ENCODE measurements at regions not wholly inside any gene's neighbourhood (a gene's known extent, or its start where the extent isn't known, plus 50 kb on each side); places are given as distances from the start of the nearest gene placed in this dataset.

GRCh38 chr5:108531367-108532128, 149.7 kb upstream of the FBXL17 start:
- H3K36me3 ChIP-seq (ENCODE audit: control insufficient read depth in 2 of 2, extremely low read depth in 1 of 2, insufficient read depth in 2 of 2, low read length in 2 of 2) = no peaks in the 10 kb centered on the region
- no peaks in the 10 kb centered on the region for H3K27me3 ChIP-seq (ENCODE audit: control insufficient read depth in 2 of 2, insufficient read depth in 2 of 2, low read length in 2 of 2)
- no peak for FAIRE-seq
- BruUV-seq (replicated peaks) = no TSS peak
- H3K79me2 ChIP-seq (ENCODE audit: control insufficient read depth, insufficient read depth, low read length) = no peaks in the 10 kb centered on the region
- no peak for DNase-seq (ENCODE audit: low read depth, low spot score)
- POLR2A ChIA-PET = no interaction called here
- no peak overlapping the region for H2AFZ ChIP-seq (ENCODE audit: low read depth, low read length)
- dilution Hi-C loops (cut with MboI; ENCODE audit: extremely low pct_ligation_motif_present, low sequenced_read_pairs) (no loop called here), intact Hi-C loops (cut with micrococcal nuclease) (no loop called here)
- H4K20me1 ChIP-seq (replicated peaks; ENCODE audit: control insufficient read depth, extremely low read depth, insufficient read depth, low read length) = no peaks in the 10 kb centered on the region
- H3K4me2 ChIP-seq (ENCODE audit: insufficient read depth, low read length) = no peak overlapping the region
- H3K27ac ChIP-seq (ENCODE audit: insufficient read depth, low read depth, low read length) = no peak overlapping the region
- no peak overlapping the region for H3K9ac ChIP-seq (replicated peaks; ENCODE audit: extremely low read depth, insufficient read depth, low read length)
- CTCF ChIA-PET = no interaction called here
- H3K4me3 ChIP-seq (replicated peaks in 1 of 3; ENCODE audit: insufficient read depth in 1 of 3, low read depth in 1 of 3, low read length in 3 of 3) = no peak overlapping the region
- H3K9me1 ChIP-seq (replicated peaks; ENCODE audit: control insufficient read depth, extremely low read depth, insufficient read depth, low read length) = no peaks in the 10 kb centered on the region
- H3K9me3 ChIP-seq (replicated peaks; ENCODE audit: control insufficient read depth, insufficient read depth, low read length) = no peaks in the 10 kb centered on the region
- no peak for TF ChIP-seq POLR2AphosphoS5 (IDR thresholded peaks at IDR 0.05; ENCODE audit: insufficient read depth, low read depth, low read length)
- TF ChIP-seq EZH2 (IDR thresholded peaks at IDR 0.05; ENCODE audit: borderline replicate concordance, low read depth, low read length, severe bottlenecking) = no peak
- TF ChIP-seq GATA2 (IDR thresholded peaks at IDR 0.05; ENCODE audit: insufficient read depth, insufficient read length, low read depth, low read length) = no peak
- TF ChIP-seq, protein P1, sequence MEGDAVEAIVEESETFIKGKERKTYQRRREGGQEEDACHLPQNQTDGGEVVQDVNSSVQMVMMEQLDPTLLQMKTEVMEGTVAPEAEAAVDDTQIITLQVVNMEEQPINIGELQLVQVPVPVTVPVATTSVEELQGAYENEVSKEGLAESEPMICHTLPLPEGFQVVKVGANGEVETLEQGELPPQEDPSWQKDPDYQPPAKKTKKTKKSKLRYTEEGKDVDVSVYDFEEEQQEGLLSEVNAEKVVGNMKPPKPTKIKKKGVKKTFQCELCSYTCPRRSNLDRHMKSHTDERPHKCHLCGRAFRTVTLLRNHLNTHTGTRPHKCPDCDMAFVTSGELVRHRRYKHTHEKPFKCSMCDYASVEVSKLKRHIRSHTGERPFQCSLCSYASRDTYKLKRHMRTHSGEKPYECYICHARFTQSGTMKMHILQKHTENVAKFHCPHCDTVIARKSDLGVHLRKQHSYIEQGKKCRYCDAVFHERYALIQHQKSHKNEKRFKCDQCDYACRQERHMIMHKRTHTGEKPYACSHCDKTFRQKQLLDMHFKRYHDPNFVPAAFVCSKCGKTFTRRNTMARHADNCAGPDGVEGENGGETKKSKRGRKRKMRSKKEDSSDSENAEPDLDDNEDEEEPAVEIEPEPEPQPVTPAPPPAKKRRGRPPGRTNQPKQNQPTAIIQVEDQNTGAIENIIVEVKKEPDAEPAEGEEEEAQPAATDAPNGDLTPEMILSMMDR (IDR thresholded peaks at IDR 0.05; ENCODE audit: extremely low read depth in 1 of 2, insufficient read depth in 1 of 2, low read depth in 1 of 2, low read length in 2 of 2) = no peak
- no peak for TF ChIP-seq POLR2A (IDR thresholded peaks at IDR 0.05; ENCODE audit: low read depth, low read length)
- no peak for TF ChIP-seq MYC (IDR thresholded peaks at IDR 0.05; ENCODE audit: low read depth, low read length)
- TF ChIP-seq, protein P2, sequence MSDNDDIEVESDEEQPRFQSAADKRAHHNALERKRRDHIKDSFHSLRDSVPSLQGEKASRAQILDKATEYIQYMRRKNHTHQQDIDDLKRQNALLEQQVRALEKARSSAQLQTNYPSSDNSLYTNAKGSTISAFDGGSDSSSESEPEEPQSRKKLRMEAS (IDR thresholded peaks at IDR 0.05; ENCODE audit: insufficient read depth, insufficient read length) = no peak
- TF ChIP-seq FOS (IDR thresholded peaks at IDR 0.05; ENCODE audit: borderline replicate concordance, insufficient read depth, low read length) = no peak
- no peak for TF ChIP-seq JUN (IDR thresholded peaks at IDR 0.05; ENCODE audit: borderline replicate concordance, insufficient read depth, insufficient read length, low read depth)
- H3K4me1 ChIP-seq (ENCODE audit: control insufficient read depth, extremely low read depth, insufficient read depth, low read length) = no peaks in the 10 kb centered on the region

All from endothelial cell of umbilical vein (primary cell).